ENCODE measurements at regions not wholly inside any gene's neighbourhood (a gene's known extent, or its start where the extent isn't known, plus 50 kb on each side); places are given as distances from the start of the nearest gene placed in this dataset.

GRCh38 chrX:96432647-96433046 lies 252.0 kb upstream of the DIAPH2 start:
- TF ChIP-seq CTCF (IDR thresholded peaks at IDR 0.05) (no peak), POLR2A (IDR thresholded peaks at IDR 0.05) (no peak), EP300 (IDR thresholded peaks at IDR 0.05) (no peak), POLR2AphosphoS5 (IDR thresholded peaks at IDR 0.05) (no peak)
